ENCODE measurements at regions not wholly inside any gene's neighbourhood (a gene's known extent, or its start where the extent isn't known, plus 50 kb on each side); places are given as distances from the start of the nearest gene placed in this dataset.
A peak's percentile ranks its signal among the peaks of the same experiment; 100 is the strongest.

DNA sequence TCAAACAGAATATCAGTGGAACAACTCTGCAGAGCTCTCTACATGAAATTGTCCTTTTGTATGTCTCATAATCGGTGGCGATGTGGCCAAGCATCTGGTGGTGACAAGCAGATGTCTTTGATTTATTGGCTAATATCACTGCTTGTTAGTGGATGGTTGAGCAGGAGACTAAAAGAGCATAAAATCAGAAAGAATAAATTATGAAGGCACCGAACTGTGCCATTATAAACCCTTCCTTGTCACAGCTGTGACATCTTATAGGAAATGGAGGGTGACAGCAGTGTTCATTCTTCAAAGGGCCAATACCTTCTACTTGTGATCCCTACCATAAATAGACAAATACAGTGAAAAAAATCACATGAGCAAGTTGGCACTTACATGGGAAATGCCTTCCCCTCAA is 1404.3 kb downstream of the MAT2B start:
- no peak for DNase-seq

DNA sequence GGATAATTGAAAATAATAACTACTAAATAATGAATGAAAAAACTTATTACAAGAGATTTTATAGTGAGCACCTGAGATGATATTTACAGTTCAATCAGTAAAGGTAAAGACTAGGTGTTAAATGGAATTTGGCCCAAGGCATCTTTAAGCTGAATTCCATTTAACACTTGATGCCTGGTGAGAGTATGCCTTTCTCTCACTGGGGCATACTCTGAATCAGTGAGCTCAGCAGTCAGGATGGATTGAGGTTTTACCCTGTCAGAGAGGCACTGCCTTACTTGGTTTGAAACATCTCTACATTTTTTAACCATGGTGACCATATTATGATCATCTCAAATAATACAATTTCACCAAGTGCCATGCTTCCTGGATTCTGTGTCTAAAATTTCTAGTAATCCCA is 1416.3 kb downstream of the MAT2B start:
- DNase-seq, result no peak

DNA sequence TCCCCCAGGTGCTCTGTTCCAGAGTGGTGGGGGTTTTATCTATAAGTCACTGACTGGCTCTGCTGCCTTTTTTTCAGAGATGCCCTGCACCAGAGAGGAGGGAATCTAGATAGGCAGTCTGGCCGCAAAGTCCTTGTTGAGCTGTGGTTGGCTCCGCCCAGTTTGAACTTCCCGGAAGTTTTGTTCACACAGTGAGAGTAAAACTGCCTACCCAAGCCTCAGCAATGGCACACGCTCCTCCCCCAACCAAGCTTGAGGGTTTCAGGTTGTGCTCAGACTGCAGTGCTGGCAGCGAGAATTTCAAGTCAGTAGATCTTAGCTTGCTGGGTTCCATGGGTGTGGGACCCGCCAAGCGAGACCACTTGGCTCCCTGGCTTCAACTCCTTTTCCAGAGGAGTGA is 1428.6 kb downstream of the MAT2B start:
- no peak for DNase-seq

DNA sequence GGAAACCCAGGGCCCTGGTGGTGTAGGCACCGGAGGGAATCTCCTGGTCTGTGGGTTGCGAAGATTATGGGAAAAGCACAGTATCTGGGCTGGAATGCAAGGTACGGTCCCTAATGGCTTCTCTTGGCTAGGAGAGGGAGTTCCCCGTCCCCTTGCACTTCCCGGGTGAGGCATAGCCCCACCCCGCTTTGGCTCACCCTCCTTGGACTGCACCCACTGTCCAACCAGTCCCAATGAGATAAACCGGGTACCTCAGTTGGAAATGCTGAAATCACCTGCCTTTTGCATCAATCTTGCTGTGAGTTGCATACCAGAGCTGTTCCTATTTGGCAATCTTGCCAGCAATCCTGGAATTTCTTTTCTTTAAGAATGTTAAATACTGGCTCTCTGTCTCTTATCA is 1429.1 kb downstream of the MAT2B start:
- no peak for DNase-seq

DNA sequence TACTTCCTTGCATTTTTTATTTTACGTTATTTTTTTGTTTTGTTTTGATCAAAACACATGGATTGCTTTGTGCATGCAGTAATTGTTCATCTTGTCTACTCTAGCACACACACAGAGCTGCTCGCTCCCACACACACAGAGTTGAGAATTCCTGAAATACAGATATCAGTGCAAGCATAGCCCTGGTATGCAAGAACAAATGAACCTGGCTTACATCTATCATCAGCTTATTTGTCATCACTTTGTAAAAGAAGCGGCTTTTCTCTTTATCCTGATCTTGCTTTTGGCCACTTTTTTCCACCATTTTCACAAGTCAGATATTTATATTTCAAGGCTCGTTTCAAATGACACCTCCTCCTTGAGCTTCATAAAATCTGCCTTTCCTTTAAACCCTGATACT is 1435.7 kb downstream of the MAT2B start:
- DNase-seq, result no peak

DNA sequence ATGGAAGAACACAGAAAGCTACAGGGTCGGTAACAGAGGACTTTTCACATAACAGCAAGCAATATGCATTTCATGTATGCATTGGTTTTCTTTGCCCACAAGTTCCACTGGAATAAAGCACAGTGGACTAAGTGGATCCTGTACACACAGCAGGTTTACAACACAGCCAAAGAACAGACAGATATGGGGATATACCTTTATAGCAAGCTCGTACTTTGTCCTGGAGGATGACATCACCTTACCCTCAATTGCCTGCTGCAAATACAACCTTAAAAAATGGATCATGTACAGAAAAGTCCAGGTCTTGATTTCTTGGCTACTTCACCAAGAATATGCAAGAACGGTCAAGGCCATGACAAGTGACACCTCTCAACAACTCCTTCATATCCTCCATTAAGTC is 1445.5 kb downstream of the MAT2B start:
- DNase-seq, result no peak

DNA sequence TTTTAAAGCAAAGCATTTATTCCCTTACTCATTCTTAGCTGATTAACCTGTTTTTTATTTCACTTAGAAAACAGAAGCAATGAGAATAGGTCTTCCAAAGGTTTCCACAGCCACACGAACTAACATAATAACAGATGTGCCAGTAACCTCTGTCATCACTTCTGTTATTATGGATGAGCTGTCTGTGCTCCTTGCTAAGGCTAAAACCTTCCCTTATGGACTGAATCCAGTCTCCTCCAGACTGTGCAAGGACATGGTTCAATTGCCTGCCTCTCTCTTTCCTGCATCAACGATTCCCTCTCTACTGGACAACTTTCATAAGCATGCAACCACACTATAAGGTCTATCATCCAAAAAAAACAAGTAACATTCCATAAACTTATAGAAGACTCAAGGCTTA is 1446.2 kb downstream of the MAT2B start:
- no peak for DNase-seq

DNA sequence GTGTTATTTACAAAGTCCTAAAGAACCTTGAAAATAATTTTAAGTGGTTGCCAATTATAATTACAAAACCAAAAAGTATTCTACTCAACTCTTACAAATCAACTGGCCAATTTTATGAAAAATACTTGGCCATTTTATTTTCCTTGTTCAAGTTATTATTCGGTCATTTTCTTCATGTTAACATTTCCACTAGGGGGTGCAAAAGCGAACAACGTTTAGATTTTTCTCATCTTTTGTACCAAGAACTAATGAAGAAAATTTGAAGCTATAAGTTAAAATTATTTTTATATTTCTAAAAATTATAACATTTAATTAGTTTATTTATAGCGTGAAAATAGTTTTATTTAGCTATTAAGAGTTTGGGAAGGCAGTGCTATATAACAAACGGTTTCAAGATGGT is 1453.3 kb downstream of the MAT2B start:
- DNase-seq, result no peak

DNA sequence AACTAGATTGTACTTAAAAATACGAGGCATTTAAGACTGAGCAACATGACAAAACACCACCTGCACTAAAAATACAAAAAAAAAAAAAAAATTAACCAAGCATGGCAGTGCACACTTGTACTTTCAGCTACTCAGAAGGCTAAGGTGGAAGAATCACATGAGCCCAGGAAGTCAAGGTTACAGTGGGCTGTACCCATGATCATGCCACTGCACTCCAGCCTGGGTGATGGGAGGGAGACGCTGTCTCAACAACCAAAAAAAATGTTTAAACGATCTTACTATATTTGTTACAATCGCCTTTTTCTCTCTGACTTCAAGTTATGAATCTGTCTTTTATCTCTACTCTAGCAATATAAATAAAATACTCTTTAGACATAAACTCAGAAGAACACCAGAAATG is 1454.3 kb downstream of the MAT2B start:
- DNase-seq, result no peak

DNA sequence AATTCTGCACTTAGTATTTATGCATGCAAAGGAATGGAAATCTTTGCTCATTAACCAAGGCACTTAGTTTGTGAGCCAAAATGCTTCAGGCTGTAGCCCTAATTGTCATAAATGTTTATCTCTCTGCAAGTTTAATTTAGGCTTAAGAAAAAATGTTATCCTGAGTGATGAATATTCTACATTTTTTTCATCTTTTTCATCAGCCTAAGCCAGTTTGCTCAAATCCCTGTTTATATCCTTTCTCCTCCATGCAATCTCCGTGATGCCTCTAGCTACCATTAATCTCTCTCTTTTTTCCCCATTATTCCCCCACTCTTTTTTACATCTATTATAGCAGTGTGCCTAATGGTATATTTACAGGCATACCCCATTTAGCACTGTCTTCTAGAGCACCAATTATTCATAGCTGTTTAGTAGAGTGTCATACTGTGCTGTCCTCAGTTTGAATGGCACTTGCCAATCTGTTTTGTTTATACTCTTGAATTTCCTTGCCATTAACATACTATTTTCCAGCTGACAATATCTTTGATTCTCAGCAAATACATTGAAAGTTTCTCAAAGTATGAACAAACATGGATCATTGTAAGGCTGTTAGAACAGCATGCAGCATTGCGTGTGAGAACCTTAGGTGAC is 1457.0 kb downstream of the MAT2B start:
- no peak for DNase-seq

DNA sequence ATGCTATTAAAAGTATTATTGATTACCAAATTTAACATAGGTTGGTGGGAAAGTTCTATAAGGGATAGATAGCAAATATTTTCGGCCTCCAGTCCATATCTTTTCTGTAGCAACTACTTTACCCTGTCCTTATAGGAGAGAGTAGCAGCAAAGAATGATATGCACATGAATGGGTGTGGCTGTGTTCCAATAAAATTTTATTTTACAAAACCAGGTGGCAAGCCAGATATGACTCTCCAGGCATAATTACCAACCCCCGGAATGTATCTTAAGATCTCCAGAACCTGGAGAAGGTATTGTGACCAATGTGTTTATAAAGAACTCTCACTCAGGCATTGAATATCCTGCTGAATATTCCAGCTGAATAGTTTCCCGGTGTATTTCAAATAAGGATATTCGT is 1461.2 kb downstream of the MAT2B start:
- DNase-seq, result no peak

DNA sequence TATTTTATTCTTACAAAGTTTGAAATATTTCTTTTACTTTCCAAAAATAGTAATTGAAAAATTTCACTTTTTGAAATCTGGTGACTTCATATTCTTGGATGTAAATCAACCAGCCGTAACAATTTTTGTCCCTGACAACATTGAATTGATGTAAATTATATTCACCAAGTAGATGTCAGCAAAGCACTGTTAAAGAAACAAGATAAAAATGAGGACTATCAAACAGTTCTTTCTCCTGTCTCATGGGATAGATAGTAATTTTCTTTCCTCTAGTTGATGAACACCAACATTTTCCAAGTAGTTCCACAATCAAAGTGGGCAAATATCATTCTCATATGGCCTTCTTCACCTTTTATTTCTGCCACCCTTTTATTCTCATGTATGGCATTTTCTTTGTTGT is 1461.9 kb downstream of the MAT2B start:
- no peak for DNase-seq

DNA sequence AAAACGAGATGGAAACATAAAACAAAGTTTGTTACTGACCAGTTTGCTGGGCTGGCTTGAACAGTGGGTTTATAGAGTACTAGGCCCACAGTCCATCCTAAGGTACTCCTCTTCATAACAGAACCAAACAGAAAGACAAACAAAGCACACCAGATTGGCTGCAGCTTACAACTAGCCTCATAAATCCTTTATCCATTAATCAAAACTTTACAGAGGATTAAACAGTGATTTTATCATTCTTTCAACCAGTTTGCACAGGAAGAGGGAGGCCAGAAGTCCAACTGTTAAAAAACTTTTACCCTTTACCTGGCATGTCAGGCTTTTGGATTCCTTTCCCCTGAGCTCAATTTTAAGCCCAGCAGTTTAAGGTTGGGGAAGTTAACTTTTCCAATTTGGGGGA is 1467.6 kb downstream of the MAT2B start:
- DNase-seq, result no peak

DNA sequence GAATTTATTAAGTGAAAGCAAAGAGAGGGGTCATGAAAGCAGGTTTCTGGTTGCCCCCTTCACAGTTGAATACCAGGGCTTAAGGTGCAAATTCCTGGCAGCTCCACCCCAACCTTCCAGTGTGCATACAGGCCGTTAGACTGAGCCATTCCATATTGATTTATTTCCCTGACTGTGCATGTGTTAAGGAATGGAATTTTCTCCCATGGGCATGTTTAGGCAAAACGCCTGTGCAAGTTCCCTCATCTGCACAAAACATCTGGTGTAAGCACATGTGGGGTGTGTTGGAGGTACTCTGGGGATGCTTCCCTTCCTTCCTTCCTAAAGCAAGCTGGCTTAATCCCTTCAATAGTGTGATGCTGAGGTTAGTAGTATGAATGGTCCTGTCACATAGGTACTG is 1470.6 kb downstream of the MAT2B start:
- DNase-seq, result no peak

DNA sequence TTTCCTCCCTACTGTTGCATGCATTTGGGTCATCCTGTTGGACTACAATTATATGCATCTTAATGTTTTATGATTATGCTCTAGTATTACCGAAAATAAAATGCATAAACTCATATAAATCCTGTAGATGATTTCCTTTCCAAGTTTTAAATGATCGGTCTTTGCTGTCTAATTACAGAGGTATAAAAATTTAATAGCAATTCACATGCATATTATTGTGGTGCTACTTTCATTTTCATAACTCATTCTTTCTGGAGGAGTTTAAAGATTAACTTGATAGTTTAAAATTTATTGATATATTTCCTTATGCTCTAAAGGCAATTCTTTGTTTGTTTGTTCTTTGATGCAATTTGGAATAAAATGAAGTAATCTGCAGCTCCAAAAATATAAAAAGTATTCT is 1475.1 kb downstream of the MAT2B start:
- DNase-seq, result no peak

DNA sequence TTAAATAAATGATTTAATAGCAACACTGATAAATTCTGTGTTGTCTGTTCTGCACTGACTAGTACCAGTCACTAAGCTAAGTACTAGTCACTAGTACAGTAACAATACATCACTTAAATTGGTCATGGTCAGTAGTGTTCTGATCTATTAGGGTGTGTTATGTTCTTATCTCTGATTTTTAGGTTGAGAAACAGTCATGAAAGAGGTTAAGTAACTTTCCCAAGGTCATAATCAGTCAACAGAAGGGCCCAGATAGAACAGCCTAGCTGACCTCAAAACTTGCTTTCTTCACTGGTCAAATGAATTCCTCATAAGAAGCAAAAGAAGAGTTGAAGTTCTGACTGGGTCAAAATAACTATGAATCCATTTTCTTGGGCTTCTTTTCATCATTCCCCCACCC is 1492.7 kb downstream of the MAT2B start:
- no peak for DNase-seq

DNA sequence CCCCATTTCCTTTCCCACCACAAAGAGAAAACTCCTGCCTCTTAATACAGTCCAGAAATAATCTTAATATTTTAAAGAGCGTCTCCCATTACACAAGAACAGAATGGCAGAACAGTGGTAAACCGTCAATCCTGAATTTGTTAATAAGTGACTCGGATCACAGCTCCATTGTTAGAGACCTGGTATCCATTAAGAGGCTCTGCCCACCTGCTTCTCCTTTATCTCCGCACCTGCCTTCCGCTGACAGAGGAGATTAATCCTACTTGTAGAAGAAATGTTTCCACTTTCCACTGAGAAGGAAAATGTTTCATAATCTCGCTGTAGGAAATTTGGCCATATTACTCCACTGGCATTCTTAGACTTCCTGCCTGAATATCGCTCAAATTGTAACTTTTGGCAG is 1493.2 kb downstream of the MAT2B start:
- DNase-seq, result no peak

DNA sequence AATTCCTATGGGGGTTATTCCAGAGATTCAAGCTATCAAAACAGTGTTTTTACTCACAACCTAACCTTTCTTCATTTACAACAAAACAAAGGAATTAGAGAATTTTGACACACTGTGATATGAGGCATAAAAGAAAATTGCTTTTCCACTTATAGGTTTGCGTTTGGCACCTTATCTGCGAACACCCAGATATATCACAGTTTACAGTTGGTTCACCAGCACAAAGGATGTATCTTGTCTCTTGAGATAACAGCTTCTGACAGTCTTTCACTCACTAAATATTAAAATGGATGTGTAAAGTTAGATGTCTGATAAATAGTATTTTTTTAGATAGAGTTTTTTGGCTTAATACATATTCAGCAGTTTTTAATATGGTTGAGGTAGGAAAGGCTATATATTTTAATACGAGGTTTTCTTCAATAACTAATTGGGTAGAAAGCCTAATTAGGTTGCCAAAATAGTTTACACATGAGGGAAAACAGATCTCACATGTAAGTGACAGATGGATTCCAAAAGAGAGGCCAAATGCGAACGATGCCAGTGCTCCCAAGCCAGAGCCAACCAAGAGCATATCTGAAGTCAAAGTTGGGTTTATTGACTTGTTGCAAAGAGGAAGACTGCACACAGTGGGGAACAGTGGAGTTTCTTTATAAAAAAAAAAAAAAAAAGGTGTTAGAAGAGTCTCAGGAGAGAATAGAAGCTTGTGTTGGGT is 1495.2 kb downstream of the MAT2B start:
- DNase-seq, result no peak

DNA sequence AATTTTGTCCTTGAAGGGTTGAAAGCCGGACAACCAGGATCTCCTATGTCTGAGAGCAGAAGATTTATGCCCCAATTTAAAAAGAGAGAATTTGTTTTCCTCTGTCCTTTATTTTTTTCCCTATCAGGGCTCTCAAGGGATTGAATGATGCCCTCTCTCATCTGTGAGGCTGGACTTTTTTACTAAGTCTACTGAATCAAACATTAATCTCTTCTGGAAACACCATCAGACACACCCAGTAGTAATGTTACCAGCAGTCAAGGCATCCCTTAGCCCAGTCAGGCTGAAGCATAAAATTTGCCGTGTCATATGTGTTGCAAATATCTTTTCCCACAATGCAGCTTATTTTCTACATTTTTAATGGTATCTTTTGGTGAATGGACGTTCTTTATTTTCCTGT is 1497.9 kb downstream of the MAT2B start:
- no peak for DNase-seq

DNA sequence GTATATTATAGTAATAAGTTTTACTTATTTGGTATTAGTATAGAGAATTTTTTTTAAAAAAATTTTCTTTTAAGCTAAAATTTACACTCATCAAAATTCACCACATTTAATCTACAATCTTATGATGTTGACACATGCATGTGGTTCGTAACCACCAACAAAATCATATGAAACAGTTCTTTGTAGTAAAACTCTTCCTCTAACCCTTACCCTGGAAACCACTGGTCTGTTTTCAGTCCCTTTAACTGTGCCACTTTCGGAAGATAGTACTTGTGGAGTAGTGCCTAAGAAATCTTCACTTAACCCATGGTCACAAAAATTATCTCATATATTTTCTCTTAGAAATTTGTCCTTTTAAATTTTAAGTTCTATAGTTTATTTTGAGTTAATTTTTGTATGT is 1498.8 kb downstream of the MAT2B start:
- no peak for DNase-seq

DNA sequence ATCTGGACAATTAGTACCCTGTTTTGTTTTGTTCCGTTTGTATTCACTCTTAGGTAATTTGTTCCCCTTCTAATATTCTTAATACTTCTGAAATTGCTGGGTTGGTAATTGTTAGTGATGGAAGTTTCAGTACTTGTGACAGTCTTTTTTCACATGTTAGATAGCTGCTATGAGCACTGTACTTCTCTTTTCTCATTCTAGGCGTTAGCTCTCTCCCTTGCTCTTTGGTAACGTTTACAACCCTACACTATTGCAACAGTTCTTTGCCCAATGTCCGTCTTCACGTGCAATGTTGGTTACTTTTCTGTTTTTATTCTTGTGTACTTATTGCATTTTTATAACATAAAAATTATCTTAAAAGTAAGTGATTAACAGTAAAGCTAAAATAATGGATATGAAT is 1509.0 kb downstream of the MAT2B start:
- peak; percentile 63 to 89 for DNase-seq

DNA sequence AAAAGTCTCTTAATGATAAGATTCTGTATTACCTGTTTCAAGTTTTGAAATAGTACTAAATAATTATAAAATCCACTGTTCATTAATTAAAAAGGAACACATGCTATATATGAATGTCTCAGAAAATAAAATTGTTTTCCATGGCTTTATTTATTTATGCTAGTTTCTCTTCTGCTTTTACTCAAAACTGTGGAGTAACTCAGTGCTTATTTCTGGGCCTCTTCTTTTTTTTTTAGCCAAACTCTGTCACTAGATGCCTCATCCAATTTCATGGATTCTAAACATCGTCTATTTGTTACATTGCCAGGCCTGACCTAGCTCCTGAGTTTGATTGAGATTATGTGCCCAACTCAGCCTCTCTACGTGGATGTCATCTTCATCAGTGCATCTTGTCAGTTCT is 1509.7 kb downstream of the MAT2B start:
- peak; percentile 4 to 64 for DNase-seq

DNA sequence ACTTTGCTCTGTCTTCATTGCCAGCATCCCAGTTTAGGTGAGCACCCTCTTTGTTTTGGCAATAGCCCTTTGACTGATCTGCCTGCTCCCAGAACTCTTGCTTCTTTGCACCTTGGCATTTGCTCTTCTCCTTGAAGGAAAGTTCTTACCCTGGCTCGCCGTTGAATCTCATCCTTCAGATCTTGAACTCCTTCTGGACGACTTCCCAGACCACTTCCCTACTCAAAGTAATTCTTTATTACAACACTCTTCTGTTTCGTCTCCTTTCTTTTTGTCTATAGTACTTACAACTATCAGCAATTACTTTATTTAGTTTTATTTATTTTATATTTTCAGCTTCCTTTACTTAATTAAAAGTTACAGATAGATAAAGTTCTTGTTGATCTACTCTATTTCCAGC is 1510.1 kb downstream of the MAT2B start:
- peak in 1 of 2 donors; percentile 20 for DNase-seq

DNA sequence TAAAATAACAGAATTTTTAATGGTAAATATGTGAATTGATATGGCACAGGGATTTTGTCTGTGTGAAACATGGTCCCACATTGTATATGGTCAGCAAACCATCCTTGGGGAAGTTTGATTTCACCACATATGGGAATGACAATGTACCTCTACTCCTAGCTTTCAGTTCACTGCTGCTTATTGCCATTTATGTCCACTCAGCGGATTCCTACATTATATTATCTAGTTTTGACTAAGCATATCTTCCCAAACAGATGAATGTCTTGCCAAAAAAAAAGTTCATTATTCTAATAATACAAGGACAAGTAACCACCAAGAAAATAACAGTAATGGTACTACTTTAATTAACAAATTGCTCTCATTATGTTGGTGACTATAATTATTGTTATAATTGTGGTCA is 1521.6 kb downstream of the MAT2B start:
- DNase-seq, result no peak

DNA sequence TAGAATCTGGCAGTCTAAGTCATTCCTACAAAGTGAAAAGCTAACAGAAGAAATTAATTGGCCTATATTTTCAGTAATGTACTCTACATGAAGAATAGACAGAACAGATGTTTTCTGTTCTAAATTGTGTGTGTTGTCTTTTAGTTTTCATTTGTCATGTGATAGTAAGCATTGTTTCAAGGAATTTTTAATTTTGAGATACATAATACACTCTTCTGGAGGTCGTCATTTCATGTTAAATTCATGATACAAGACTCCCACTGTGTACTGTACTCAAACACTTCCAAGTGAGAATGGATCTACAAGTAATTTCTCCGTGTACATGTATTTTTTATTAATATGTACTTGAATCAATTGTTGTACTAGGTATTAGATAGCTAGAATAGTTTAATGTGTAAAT is 1522.9 kb downstream of the MAT2B start:
- no peak for DNase-seq
